CD1c-positive myeloid dendritic cell (primary cell): ENCODE measurements at regions not wholly inside any gene's neighbourhood (a gene's known extent, or its start where the extent isn't known, plus 50 kb on each side); places are given as distances from the start of the nearest gene placed in this dataset.

ENCODE experiments used
- DNase-seq: peaks from one replicate; pipeline ENCODE4 v3.0.0-alpha.2; 2016; ENCODE audit errors: extremely low spot score

- DNase-seq = no peak
Measured at GRCh38 chr18:60554967-60555366, 182.4 kb upstream of the MC4R start.

- DNase-seq = no peak
Measured at GRCh38 chr18:60555625-60556024, 183.1 kb upstream of the MC4R start.

- DNase-seq = no peak
Measured at GRCh38 chr18:60556326-60556725, 183.8 kb upstream of the MC4R start.

DNA sequence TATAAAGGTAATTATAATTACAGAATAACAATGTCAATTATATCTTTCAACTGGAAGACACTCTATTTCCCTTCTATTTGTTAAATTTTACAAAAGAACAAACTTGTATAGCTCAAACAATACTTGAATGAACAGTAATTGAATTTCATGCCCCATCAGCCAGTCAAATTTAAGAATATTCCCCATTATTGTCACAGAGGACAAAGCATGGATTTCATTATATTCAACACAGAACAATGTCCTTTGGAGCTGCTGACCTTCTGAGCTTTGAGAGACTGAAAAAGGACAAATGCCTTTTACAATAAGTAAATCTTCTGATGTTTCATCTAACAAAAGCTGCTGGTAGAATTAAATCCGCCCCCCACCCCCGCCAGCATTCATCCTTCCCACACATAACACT, 187.5 kb upstream of the MC4R start:
- no peak for DNase-seq

DNA sequence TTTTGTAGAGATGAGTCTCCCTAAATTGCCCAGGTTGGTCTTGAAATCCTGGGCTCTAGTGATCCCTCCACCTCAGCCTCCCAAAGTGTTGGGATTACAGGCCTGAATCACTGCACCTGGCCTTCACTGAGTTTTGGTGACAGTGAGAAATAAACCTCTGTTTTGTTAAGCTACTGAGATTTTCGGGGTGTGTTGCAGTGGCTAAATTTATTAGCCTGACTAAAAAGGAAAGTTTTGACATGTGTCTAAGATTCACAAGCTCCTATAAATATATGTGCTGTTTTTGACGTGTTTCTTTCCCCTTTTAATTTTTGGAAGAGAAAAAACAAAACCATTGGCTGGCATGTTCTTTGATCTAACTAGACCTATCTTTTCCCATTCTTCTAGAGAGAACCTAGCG, 190.5 kb upstream of the MC4R start:
- DNase-seq = no peak

GRCh38 chr18:60568220-60568619, 195.6 kb upstream of the MC4R start:
- DNase-seq = no peak

GRCh38 chr18:60570172-60570571, 197.6 kb upstream of the MC4R start:
- DNase-seq = no peak

GRCh38 chr18:60577457-60577856, 204.9 kb upstream of the MC4R start:
- DNase-seq = no peak

DNA sequence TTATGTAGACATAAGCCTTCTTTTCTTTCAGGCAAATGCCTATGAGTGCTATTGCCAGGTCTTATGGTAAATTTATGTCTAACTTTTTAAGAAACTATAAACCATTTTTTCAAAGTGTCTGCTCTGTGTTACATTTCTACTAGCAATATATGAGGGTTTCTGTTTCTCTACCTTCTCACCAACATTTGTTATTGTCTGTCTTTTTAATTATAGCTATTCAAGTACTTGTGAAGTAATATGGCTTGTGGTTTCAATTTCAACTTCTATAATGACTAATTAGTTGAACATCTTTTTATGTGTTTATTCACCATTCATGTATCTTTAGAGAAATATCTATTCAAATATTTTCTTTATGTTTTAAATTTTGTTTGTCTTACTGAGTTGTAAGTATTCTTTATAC, 213.1 kb upstream of the MC4R start:
- DNase-seq = no peak

- no peak for DNase-seq
Measured at GRCh38 chr18:60593249-60593648, 220.7 kb upstream of the MC4R start.

DNA sequence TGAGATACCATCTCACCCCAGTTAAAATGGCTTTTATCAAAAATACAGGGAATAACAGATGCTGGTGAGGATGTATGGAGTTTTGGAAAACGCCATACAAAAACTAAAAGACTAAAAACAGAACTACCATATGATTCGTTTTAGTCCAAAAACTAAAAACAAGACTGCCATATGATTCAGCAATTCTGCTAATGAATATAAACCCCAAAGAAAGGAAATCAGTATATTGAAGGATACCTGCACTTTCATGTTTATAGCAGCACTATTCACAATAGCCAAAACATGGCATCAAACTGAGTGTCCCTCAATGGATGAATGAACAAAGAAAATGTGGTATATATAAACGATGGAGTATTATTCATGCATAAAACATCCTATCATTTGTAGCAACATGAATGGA, 224.4 kb upstream of the MC4R start:
- DNase-seq = no peak

GRCh38 chr18:60599267-60599666, 226.7 kb upstream of the MC4R start:
- DNase-seq = no peak

- no peak for DNase-seq
Measured at GRCh38 chr18:60599995-60600394, 227.4 kb upstream of the MC4R start.

GRCh38 chr18:60601249-60601648, 228.7 kb upstream of the MC4R start:
- DNase-seq = no peak

GRCh38 chr18:60623331-60623730, 250.8 kb upstream of the MC4R start:
- no peak for DNase-seq

DNA sequence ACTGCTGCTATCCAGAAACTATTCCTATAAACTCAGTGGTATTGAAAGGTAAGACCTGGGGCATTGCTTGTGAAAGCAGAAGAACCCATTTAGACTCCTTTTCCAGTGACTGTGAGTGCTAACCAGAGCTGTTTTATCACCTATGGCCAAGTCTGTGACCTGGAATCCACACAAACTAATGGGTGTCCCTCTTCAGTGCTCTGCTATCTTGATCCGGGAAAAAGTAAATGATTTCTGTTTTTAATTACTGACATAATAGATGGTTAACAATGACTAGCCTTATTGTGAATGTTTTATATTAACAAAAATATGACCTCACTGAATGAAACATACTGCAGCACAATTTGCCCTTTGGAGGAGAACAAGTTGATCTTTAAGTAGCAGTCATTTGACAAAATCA, 251.6 kb upstream of the MC4R start:
- DNase-seq = no peak

DNA sequence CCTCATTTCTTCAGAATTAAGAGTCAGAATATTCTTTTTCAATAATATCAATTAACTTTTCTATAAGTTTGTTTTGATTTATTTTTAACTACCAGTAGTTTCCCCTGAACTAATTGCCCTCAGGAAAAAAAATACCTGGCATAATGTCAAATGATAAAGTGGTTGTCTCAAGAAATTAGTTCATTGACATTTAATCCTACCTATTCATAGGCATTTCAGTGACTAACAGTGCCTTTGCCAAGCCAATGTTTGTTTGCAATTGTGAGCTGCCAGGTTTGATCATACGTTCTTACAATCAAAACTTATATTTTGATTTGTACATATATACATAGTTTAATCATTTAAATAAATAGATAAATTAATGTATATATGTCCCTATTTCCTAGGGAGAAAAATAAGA, 267.3 kb upstream of the MC4R start:
- no peak for DNase-seq

- no peak for DNase-seq
Measured at GRCh38 chr18:60643009-60643408, 270.4 kb upstream of the MC4R start.

DNA sequence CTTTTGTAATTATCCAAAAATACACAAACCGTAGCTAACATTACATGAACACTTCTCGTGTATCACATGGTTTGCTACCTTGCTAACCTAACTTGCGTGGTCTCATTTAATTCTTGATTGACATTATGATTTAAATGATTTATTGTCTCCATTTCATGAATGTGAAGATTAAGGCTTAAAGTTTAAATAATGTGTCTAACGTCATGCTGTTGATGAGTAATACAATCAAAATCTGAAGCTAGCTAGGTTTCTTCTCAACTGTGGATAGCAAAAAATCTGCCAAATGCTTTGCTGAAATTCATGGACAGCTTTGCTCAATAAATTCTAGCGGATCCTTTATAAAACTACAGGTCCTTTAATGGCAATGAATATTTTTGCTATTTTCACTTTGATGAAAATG, 274.1 kb upstream of the MC4R start:
- DNase-seq = no peak

GRCh38 chr18:60649107-60649506, 276.5 kb upstream of the MC4R start:
- DNase-seq = no peak

- no peak for DNase-seq
Measured at GRCh38 chr18:60649842-60650536, 277.4 kb upstream of the MC4R start.

DNA sequence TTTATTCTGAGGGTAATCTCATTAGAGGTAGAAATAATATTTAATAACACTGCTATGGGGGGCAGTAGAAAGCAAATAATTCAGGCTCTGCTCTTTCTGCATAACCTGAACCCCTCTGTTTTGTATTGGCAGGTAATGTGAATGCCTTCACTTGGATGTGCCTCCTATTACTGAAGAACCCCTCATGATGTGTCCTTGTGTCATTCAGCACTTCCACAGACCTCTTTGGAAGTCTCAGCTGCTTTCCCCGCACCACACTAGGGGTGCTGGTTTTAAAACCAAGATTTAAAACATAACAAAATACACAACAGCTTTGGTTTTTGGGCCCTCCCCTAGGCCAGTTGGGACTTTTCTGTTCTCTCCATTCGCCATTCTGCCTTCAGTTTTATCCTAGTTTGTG, 281.7 kb upstream of the MC4R start:
- no peak for DNase-seq

- DNase-seq = peak; percentile 57
Measured at GRCh38 chr18:60656553-60656952, 284.0 kb upstream of the MC4R start.

- DNase-seq = no peak
Measured at GRCh38 chr18:60662491-60662890, 289.9 kb upstream of the MC4R start.
